ENCODE measurements at regions not wholly inside any gene's neighbourhood (a gene's known extent, or its start where the extent isn't known, plus 50 kb on each side); places are given as distances from the start of the nearest gene placed in this dataset.
"Not testable (repeated sequence)": the region's sequence is repeated elsewhere in the genome, so short reads cannot be mapped to it uniquely, and the experiment has no call there.

GRCh38 chr2:144030791-144031190 is 489.1 kb downstream of the ZEB2 start:
- no peak for DNase-seq (ENCODE audit: extremely low read depth in 1 of 2, low read depth in 1 of 2)

DNA sequence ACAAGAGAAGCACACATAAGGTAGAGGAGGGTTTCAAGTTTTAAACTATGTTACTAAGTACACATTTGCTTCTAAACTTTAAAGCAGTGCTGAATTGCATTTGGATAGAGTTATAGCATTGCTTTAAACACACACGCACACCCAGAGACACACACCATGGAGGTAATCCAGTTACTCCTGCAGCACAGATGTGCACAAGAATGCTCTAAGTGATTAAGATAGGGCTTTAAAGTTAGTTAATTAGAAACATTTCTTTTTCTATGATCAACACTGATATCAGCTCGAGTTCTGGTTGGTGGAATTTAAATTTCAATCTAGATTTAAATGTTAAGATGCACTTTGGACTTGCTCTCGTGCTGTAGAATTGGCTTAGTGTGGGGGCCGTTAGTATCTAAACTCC is 492.3 kb downstream of the ZEB2 start:
- DNase-seq (ENCODE audit: extremely low read depth in 1 of 2, low read depth in 1 of 2) = no peak

DNA sequence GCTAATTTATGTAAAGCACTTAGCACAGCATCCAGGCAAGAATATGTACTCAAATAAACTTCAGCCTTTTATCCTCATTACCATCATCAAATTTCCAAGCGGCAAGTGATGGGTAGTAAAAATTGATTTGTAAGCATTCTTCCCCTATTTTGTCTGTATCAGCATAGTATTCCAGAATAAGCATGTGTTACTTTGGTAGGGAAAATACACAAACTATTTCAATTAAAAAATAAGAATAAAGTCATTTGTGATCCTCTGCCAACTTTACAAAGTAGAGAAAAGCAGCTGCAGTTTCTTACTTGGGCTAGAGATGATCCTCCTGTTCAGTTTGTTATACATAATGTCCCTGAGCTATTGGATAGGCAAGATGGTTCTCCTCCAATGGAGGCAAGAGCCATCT is 493.2 kb downstream of the ZEB2 start:
- DNase-seq (ENCODE audit: extremely low read depth in 1 of 2, low read depth in 1 of 2) = no peak

GRCh38 chr2:144020047-144020446 is 499.9 kb downstream of the ZEB2 start:
- DNase-seq (ENCODE audit: extremely low read depth in 1 of 2, low read depth in 1 of 2) = no peak

DNA sequence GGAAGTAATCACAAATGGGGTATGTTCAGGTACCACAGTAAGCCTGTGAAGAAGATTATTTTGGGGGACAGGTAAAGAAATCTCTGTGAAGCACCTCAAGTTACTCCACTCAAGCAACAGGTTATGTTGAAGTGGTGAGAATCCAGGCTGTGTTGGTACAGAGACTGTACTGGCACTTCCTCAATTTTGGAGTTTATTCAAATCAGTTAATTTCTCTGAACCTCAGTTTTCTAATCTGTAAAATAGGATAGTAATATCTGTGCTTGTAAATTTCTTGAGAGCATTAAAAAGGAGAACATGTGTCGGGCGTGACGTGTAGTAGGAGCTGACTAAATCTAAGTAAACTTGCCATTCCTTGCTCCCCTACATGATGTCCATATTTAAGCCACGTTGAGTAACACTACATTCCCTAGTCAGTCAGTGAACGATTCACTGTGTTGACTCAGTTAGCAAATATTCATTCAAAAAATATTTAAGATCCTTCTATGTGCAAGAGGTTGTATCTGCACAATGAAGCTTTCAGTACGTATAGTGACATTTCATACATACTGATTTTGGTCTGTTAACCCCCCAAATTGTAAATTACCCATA is 504.2 kb downstream of the ZEB2 start:
- no peak for DNase-seq (ENCODE audit: extremely low read depth in 1 of 2, low read depth in 1 of 2)

DNA sequence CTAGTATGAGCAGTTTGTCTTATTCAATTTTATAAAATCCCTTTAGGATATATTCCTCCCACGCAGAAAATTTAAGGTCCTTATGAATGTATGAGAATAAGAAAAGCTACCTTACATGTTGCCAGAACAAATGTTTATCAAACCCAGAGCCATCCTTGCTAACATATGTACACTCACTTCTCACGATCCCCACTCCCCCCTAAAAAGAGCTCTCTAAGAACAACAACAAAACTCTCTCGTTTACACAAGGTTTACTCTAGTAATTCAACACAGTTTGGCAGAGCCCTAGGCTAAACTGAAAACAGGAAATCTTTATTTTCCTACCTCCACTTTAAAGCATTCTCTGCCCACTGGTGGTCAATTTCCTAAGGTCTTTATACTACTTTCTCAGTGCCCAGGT is 504.9 kb downstream of the ZEB2 start:
- no peak for DNase-seq (ENCODE audit: extremely low read depth in 1 of 2, low read depth in 1 of 2)

GRCh38 chr2:144014103-144014502 is 505.8 kb downstream of the ZEB2 start:
- no peak for DNase-seq (ENCODE audit: extremely low read depth in 1 of 2, low read depth in 1 of 2)

DNA sequence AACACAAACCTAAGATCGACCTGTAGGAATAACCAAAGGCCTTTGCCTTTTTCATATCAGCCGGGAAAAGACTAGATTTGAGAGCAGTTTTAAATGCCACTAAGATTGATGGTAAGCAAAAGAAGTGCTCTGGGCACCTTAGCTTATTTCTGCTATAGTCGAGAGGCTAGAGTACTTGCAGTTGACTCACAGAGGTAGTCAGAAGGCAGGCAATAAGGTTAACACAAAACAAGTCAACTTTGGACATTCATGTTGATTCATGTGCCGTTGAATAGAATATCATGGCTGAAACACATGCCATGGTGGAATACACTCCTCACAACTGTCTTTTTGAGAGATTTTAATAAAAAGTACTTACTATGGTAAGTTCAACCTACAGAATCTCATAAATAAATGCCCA is 507.6 kb downstream of the ZEB2 start:
- no peak for DNase-seq (ENCODE audit: extremely low read depth in 1 of 2, low read depth in 1 of 2)

DNA sequence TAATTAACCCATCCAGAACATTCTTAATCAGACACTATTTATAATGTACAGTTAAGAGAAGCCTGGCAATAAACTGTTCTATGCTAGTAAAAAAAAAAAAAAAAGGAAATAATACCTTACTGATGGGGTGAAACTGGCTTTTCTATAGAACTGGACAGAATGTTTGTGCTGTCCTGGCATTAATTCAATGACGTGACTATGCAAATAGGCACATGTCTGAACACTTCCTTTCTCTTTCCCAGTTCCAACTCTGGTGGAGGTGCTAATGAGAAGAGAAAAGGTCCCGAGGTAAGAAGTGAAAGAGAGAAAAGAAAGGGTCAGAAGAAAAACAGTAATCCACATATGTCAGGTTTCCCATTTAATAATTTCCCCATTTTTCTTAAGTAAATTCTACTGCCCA is 508.4 kb downstream of the ZEB2 start:
- DNase-seq (ENCODE audit: extremely low read depth in 1 of 2, low read depth in 1 of 2) = no peak

DNA sequence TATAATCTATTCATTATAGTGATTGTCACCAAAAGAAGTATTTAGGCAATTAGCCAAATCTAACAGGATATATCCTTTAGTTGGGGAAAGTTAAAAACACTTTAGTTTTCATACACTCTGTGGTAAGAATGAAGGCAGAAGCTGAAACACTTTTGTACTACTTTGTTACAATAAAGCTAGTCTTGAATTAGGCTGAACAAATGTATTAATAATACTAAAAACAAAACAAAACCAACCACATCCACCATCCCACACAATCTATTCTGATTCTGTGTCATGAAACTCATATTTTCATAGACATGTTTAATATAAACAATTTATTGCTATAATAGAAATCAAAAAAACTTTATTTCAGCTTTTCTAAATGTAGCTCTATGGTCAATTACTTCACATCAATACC is 508.8 kb downstream of the ZEB2 start:
- no peak for DNase-seq (ENCODE audit: extremely low read depth in 1 of 2, low read depth in 1 of 2)

- DNase-seq (ENCODE audit: extremely low read depth in 1 of 2, low read depth in 1 of 2) = no peak
Measured at GRCh38 chr2:144010096-144010836, 509.7 kb downstream of the ZEB2 start.

DNA sequence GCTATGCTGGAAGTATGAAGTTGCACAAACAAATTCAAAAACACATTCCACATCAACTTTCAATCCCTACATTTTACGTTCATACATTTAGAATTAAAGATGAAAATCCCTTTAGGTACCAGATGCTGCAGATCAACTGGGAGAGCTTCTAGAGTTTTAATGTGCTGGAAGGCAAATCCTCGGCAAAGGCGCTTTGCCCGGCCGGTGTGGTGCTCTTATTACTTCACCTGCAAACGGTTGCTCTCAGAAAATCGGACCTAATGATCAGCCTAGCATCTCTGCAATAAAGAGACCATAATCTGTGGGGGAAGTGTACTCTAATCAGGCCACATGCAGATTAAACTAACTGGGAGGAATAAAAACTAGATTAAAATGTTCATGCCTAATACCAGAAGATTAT is 513.8 kb downstream of the ZEB2 start:
- no peak for DNase-seq (ENCODE audit: extremely low read depth in 1 of 2, low read depth in 1 of 2)

DNA sequence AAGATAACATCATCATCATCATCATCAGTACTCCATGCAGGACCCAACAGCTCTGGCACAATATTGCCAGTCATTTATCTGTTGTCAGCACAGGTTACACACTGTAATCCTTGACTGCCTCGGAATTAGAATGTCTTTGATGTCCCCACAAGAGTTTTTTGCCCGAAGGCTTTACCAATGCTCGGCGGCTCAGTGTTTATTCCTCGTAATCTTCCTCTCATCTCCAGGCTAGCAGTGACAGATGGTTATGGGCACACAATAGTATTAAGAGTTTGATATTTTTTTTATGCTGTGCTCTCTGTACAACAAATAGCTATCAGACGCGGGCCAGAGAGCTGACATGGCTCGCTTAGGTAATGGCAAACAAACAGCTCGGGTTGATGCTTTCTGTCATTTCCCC is 515.2 kb downstream of the ZEB2 start:
- DNase-seq (ENCODE audit: extremely low read depth in 1 of 2, low read depth in 1 of 2) = no peak

- no peak for DNase-seq (ENCODE audit: extremely low read depth in 1 of 2, low read depth in 1 of 2)
Measured at GRCh38 chr2:144003460-144004075, 516.4 kb downstream of the ZEB2 start.

- no peak for DNase-seq (ENCODE audit: extremely low read depth in 1 of 2, low read depth in 1 of 2)
Measured at GRCh38 chr2:143996974-143997373, 522.9 kb downstream of the ZEB2 start.

DNA sequence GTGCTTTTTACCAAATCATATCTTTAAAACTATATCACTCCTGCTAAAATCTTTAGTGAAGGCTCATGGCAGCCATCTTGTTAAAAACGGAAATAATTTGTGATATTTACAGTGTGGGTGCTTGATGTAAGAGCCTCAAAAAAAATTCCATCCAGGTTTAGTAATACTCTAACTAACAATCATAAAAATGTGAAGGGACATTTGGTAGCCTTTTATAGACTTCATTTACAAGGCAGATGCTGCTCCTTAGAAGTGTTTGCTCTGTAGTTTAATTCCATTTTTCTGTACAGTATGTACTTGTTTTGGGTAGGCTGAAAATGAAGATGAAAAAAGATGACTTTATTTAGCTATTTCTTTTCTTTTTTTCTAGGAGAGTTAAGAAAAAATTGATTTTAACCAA is 525.0 kb downstream of the ZEB2 start:
- no peak for DNase-seq (ENCODE audit: extremely low read depth in 1 of 2, low read depth in 1 of 2)

DNA sequence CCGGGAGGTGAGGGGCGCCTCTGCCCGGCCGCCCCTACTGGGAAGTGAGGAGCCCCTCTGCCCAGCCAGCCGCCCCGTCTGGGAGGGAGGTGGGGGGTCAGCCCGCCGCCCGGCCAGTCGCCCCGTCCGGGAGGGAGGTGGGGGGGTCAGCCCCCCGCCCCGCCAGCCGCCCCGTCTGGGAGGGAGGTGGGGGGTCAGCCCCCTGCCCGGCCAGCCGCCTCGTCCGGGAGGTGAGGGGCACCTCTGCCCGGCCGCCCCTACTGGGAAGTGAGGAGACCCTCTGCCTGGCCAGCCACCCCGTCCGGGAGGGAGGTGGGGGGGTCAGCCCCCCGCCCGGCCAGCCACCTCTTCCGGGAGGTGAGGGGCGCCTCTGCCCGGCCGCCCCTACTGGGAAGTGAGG is 528.3 kb downstream of the ZEB2 start:
- not testable (repeated sequence) for DNase-seq (ENCODE audit: extremely low read depth in 1 of 2, low read depth in 1 of 2)

- DNase-seq (ENCODE audit: extremely low read depth in 1 of 2, low read depth in 1 of 2) = no peak
Measured at GRCh38 chr2:143988082-143988481, 531.8 kb downstream of the ZEB2 start.

- DNase-seq (ENCODE audit: extremely low read depth in 1 of 2, low read depth in 1 of 2) = no peak
Measured at GRCh38 chr2:143981428-143981827, 538.5 kb downstream of the ZEB2 start.

GRCh38 chr2:143977356-143977755 is 542.6 kb downstream of the ZEB2 start:
- DNase-seq (ENCODE audit: extremely low read depth in 1 of 2, low read depth in 1 of 2) = no peak

DNA sequence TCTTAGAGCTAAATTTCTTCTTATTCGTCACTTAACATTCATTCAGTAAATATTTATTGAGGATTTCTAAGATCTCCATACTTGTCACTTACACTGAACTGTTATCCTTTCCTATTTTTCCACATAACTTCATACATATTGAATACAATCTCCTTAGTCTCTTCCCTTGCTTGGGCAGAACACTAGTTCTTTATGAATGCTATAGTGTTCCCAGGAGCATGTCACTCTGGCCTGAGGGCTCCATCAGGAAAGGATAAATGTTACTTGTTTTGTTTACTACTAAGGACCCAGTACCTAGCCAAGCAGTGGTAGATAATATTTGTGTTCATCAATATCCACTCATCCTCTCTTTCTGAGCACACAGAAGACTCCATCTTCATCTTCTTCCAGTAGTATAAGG is 544.7 kb downstream of the ZEB2 start:
- DNase-seq (ENCODE audit: extremely low read depth in 1 of 2, low read depth in 1 of 2) = no peak

GRCh38 chr2:143974262-143974661 is 545.7 kb downstream of the ZEB2 start:
- no peak for DNase-seq (ENCODE audit: extremely low read depth in 1 of 2, low read depth in 1 of 2)
